Epidermal melanocyte (primary cell): ENCODE measurements at regions not wholly inside any gene's neighbourhood (a gene's known extent, or its start where the extent isn't known, plus 50 kb on each side); places are given as distances from the start of the nearest gene placed in this dataset.

Source experiments
- DNase-seq: peaks from one replicate; pipeline ENCODE4 v3.0.0; 2011; ENCODE audit warnings: low spot score; ENCODE audit not compliant: insufficient read length

GRCh38 chr12:24057920-24058476 lies 108.5 kb upstream of the SOX5 start:
- DNase-seq, result no peak

GRCh38 chr12:24055747-24056146 lies 106.3 kb upstream of the SOX5 start:
- DNase-seq, result no peak

- DNase-seq, result no peak
Measured at GRCh38 chr12:24054416-24054815, 104.9 kb upstream of the SOX5 start.

- no peak for DNase-seq
Measured at GRCh38 chr12:24049728-24050127, 100.3 kb upstream of the SOX5 start.

GRCh38 chr12:24049101-24049500 lies 99.6 kb upstream of the SOX5 start:
- no peak for DNase-seq

- no peak for DNase-seq
Measured at GRCh38 chr12:24048446-24048845, 99.0 kb upstream of the SOX5 start.

GRCh38 chr12:24047326-24047725 lies 97.9 kb upstream of the SOX5 start:
- DNase-seq, result no peak

- no peak for DNase-seq
Measured at GRCh38 chr12:24045816-24046257, 96.4 kb upstream of the SOX5 start.

GRCh38 chr12:24044941-24045703 lies 95.7 kb upstream of the SOX5 start:
- no peak for DNase-seq

- DNase-seq, result no peak
Measured at GRCh38 chr12:24042651-24043050, 93.2 kb upstream of the SOX5 start.

- DNase-seq, result no peak
Measured at GRCh38 chr12:24039113-24039525, 89.6 kb upstream of the SOX5 start.

- DNase-seq, result no peak
Measured at GRCh38 chr12:24038211-24038997, 88.9 kb upstream of the SOX5 start.

GRCh38 chr12:24036438-24037216 lies 87.2 kb upstream of the SOX5 start:
- no peak for DNase-seq

GRCh38 chr12:24034894-24035293 lies 85.4 kb upstream of the SOX5 start:
- DNase-seq, result no peak

GRCh38 chr12:24034160-24034559 lies 84.7 kb upstream of the SOX5 start:
- no peak for DNase-seq

- no peak for DNase-seq
Measured at GRCh38 chr12:24027352-24027751, 77.9 kb upstream of the SOX5 start.

GRCh38 chr12:24025153-24025798 lies 75.8 kb upstream of the SOX5 start:
- no peak for DNase-seq

GRCh38 chr12:24023081-24023480 lies 73.6 kb upstream of the SOX5 start:
- no peak for DNase-seq

- DNase-seq, result no peak
Measured at GRCh38 chr12:24021164-24021502, 71.7 kb upstream of the SOX5 start.

- DNase-seq, result no peak
Measured at GRCh38 chr12:24020397-24021163, 71.1 kb upstream of the SOX5 start.

- no peak for DNase-seq
Measured at GRCh38 chr12:24015833-24016160, 66.3 kb upstream of the SOX5 start.
